ENCODE measurements at regions not wholly inside any gene's neighbourhood (a gene's known extent, or its start where the extent isn't known, plus 50 kb on each side); places are given as distances from the start of the nearest gene placed in this dataset.

DNA sequence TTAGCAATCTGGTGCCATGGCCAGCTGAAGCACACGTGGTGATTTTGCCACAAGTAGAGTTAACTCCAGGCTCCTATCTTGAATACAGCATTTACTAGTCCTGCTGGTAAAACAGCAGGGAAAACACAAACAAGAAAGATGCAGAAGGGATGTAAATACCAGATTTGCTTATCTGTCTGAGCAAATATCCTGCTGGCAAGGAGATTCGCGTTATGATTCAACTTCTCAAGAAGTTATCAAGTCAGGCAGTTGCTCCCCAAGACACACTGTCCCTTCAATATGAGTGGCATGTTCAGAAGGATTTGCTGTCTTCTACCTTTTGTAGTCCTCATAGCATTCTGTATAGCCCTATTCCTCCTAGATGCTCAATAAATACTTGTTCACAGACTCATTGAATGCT, 171.2 kb upstream of the EGLN3 start:
- no peak for DNase-seq

DNA sequence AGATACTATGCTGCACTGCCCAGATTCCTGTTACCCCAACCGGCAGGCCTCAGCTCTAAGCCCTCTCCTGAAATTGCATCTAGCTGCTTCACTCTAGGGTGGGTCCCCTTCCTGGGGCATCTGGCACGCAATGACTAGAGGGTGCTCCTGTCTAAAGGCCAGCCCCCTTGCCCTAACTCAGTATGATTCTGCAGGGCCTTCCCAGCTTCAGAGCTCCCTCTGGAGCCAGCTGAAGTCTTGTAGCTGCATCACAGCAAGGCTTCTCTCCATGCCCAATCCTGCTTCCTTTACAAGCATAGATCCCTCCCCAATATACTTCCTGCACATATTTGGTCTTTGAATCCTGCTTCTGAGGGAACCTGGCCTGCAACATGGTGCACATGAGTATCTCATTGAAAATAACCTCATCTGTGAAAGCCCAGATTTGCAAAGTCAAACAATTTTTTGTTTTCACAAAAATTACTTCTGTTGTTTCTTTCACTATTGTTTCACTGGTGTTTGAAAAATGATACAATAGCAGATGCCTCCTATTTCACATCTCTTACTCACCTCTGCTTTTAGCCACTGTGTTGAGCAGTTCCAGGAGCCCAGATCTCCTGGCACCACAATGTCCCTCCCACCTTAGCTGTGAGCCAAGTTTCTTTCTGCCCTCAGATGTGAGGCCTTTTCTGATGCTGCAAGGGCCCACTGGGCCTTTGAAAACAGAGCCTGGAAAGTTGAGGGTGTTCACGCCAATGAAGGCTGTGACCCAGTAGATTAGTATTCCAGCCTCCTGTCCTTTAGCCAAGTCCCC, 169.5 kb upstream of the EGLN3 start:
- DNase-seq: no peak

DNA sequence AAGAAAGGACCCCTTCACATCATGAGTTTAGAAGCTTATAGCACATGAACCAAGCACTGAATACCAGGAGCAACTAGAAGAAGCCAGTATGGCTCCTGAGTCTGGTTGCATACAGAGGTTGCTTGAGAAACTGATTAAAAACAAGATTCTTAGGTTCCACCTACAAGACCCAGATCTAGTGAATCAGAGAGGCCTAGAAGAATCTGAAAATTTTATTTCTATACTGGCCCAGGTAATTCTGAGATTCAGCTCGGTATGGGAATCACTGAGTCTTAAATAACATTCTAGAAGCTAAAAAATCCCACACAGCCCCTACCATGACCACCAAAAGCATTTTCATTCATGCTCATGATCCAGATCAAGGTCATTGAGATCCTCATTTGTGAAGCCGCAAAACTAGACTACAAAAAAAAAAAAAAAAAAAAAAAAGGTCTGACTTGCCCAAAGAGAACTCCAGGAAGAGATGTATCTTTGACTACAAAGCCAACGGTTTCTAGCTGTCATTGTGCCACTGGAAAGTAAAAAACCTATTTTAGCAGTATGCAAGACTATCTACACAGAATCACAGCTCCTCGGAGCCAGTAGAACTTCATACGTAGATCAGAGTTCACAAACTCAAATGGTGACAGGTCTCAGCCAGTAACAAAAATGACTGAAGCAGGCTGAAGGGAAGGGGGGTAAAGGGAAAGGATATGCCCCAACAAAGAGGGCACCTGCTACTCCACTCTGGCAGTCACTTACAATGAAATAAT, 168.4 kb upstream of the EGLN3 start:
- no peak for DNase-seq

DNA sequence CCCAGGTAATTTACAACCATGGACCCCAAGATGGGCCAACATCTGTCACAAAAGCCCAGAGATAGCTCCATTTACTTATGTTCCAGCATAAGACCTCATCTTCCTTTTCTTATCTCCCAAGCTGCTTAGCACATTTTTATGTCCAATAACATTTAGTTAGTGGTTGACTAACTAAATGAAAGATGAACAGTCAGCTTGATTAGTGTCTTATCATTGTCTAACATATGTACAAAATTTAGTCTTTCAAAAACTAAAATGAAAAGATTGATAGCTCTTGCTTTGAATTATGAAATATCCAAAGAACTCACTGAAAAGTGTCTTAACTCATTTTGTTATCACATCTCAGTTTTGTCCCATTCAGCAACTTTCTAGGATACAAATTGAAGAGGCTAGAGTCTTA, 163.1 kb upstream of the EGLN3 start:
- no peak for DNase-seq

DNA sequence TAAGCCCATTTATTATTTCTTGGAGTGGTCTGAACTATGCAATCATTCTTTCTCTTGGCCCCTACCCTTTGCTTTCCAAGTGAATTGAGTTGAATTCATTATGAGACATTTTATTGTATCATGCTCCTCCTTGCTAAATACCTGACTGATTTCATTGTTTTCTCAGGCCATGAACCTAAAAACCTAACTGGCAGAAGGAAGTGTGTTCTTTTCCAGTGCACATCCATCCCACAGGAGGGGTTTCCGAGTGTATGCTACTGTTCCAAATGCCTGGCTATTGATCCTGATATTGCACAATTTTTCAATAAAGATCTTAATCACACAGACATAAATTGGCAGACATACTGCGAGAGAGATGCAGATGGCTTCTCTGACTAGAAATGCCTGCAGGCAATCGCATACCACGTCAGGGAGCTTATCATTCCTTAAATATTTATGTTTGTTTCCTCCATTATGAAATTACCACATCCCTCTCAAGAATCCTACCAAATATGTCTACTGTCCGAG, 162.2 kb upstream of the EGLN3 start:
- DNase-seq: peak; percentile 20

DNA sequence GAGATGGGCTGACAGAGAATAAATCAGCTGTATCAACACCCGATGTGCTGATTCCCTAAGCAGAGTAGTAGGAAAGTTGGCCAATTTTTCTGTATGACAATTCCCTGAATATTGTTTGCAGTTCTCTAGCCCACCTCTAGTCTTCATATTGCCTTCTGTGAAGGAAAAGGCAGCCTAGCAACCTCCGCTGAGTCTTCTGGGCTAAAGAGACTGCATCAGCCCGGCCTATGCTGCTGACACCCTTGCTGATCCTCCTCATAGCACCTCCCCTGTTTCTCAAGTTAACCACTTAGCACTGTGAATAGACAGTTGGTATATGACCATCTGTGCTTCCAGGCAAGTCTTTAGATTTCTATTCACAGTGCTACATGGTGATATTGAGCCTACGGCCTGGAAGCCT, 161.1 kb upstream of the EGLN3 start:
- DNase-seq: no peak

DNA sequence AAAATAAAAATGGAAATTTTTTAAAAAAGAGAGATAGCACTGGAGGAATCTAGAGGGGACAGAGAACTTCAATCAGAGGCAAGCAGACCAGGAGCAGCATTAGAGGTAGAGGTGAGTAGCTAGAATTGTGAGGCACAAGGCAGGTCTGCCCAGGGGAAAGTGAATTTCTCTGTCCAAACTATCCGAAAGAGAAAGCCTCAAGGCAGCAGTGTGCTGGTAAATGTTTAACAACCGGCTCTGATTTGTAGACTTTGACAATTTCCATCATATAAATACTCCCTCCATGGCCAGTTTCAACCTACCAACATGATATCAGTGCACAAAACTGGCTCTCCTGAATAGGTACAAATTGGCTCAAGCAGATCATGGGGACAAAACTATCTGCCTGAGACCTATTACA, 160.6 kb upstream of the EGLN3 start:
- no peak for DNase-seq

DNA sequence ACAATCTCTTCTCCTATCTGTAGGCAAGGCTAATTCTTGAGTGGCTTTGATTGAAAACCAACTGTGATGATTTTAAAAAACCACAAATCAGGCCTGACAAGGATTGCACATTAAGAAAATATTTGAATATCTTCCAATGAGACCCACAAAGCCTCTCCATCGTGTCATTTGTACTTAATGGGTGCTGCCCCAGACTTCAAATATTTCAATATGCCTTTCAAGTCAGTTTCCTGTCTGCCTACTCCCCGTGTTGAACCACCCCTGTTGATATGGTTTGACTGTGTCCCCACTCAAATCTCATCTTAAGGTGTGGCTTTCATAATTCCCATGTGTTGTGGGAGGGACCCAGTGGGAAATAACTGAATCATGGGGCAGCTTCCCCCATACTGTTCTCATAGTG, 159.7 kb upstream of the EGLN3 start:
- no peak for DNase-seq

DNA sequence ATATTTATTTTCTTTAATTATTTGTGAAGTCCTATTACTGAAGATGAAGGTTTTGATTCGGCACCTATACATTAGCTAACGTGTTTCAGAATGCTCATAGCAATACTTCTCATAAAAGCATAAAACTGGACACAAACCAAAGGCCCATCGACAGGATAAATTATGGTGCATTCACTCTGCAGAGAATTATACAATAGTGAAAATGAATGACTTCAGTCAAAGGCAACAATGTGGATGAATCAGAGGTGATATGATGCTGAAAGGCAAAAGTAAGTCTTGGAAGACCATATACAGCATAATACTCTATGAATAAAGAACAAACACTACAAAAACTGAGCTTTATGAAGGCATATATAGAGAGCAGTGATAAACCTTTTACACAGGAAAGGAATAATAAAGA, 156.6 kb upstream of the EGLN3 start:
- no peak for DNase-seq

DNA sequence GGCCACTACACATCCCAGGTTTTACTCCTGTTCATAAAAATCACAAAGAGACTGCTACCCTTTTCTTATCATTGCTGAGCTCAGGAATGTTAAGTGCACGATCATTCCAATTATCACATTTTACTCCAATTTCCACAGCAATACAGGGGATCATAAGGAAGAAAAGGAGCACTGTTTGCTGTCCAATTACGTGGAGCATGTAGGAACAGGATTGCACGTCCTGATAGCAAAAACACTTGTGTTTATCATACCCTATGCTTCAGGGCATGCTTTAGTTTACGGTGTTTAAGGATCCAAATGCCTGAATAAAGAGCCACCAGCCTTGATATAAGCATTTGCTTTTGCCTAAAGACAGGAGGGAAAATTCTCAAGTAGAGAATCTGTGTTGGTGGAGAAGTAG, 155.4 kb upstream of the EGLN3 start:
- DNase-seq: no peak

DNA sequence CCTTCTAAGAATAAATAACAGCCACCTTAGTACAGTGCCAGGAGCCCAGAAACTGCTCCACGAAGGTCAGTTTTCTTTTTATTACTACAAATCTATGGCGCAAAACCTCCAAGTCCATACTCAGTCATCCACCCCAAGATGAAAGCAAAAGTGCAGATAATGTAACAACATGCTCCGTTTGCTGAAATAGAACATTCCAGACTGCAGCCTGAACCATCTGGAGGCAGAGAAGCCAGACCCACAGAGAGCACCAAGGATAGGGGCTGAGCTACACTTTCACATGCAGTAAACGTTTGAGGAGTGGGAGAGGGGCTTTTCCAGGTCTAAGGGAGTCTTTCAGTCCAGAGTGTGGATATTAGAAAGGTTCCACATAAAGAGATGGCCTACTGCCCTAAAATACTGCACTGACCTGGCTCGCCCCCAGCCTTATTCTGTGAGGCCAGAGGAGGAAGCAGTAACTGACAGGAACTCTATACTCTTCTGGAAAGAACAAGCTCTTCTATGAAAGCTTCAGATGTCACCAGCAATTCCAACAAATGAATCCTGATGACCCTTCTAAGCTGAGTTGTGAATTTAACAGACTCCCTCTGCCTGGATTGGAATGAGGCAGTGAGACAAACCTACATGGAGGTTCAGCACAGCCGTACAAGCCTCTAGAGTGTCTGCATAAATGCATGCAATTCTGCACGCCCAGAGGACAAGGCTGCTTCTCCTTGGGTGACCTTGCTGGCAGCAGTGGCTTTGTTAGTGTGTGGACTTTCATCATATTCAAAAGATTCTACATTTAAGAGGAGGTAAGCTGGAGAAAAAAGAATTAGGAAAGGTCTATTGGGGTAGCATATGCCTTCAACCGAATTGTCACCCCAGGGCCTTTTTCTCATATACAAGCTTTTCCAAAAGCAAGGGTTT, 153.9 kb upstream of the EGLN3 start:
- DNase-seq: no peak

DNA sequence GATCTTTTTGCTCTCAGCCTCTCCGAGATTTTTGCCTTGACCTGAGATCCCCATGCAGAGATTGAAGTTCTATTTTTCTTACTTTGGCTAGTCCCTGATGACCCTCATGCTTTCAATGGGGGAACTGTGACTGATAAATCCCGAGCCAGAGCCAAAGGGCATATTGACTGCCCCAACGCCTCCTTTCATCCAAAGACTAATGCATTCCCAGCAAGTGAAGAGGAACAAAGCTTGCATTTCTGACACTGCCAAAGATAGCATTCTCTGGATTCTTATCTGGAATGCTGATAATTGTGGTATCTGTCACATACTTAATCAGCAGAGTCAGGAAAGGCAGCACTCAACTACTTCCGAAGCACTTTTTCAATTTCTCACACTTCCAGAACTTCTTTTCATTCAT, 152.3 kb upstream of the EGLN3 start:
- no peak for DNase-seq

DNA sequence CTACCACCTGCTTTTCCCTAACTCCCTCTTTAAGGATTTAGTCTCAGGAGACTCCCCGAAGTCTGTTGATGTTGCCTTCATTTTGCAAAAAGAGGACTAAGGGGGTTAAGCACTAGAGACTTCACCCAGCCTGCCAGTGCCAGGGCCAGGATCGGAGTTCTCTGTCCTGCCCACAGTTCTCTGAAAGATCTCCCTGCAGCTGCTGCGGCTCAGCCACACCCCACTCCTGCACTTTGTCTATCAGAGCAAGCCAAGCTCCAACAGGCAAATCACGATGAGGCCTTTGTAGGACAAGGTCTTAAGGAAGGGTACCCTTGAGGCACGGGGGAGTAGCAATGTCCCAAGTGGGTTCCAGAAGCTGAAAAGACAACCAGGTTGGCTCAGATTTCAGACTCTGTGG, 148.8 kb upstream of the EGLN3 start:
- no peak for DNase-seq

DNA sequence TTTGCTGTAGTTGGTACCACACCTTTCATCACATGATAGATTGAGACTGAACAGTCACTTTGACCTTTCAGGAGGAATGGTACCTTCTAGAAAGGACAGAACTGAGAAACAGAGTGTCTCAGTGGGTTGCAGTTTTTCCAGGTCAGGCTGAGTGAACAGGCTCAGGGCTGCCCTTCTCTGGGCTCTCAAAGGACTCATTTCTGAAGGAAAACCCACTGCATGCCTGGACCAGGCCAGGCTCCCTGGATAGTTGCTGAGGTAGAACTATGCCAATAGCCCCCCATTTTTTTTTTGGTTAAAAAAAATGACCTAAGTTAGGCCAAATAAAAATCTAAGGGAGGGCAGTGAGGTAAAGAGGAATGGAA, 148.1 kb upstream of the EGLN3 start:
- DNase-seq: no peak

DNA sequence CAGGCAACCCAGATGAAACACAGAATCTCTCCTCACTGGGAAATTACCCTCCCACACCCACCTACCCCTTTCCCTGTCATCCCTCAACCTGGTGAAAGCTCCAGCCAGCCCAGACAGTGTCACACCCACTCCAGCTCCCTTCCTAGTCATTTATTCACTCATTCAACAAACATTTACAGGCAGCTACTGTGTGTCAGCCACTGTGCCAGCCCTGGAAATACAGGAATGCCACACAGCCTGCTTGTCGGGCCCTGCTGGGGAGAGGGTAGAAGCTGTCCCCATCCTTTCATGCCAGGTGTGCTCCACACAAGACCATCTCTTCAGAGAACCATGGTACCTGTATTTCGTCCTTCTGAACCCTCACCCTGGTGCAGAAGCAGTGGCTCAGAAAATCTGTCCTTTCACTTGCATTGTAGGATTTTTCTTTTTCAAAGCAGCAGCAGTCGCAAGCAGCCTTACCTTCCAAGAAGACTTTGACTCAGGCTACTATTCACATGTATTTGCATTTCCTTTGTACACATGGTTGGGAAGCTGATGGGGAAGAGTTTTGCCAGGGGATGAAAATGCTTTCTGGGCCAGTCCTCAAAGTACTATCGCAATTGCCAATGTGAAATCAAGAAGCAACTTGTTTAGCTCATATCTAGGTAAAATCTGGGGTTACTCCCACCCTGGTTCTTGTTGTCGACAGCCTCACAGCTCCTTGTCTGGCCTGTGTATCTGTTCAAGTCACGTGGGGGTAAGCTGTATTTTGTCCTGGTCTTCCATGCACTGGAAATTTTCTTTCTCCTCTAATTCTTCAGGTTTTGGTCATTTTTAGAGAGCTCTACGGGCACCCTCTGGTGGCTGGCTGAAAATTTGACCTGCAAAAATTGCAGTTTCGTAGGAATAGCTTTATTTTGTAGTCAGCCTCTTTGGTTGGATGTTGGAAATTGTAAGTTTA, 147.4 kb upstream of the EGLN3 start:
- DNase-seq: no peak

DNA sequence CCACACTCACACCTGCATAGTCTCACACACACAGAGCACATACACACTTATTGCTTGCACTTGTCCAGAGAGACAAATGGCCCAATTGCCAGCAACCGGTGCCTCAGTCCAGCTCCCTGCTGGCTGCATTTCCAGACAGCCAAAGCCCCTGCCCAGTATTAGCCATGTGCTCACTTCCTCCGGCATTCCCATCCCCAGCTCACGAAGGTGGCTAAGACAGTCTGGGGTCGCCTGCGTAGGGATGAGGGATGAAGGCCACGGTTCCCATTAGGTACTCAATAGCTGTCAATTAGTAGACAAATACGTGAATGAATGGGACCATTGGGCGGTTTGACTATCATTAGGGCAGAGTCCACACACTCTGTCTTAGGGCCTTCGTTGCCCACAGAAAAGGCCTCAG, 146.8 kb upstream of the EGLN3 start:
- no peak for DNase-seq

DNA sequence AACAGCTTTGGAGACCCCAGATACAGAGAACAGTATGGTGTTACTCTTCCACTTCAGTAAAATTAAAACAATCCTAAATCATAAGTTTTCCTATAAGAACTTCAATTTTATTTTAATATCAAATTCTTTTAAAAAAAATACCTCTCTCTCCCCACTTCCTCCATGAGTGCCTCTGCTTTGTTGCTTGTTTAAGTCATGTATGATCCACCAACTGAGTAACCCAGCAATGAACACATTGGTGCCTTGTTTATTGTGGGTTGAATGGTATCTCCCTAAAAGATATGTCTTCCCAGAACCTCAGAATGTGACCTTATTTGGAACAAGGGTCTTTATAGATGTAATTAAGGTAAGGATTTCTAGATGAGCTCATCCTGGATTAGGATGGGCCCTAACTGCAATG, 143.5 kb upstream of the EGLN3 start:
- DNase-seq: no peak

DNA sequence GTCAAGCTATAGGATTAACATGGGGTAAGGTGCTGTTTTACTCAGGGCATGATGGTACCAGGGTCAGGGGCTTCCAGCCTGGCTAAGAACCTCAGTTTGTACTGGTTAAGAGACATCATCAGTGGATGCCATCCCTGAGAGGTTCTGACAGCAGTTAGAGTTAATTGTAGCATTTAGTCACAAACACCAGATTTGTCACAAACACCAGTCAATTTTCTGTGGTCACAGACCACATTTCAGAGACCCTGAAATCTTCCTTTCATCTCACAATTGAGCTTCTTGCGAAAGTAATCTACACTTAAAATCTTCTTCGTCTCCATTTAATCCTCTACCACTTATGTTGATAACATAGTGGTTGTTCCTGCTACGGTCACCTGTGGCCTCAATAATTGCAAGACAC, 143.0 kb upstream of the EGLN3 start:
- no peak for DNase-seq

DNA sequence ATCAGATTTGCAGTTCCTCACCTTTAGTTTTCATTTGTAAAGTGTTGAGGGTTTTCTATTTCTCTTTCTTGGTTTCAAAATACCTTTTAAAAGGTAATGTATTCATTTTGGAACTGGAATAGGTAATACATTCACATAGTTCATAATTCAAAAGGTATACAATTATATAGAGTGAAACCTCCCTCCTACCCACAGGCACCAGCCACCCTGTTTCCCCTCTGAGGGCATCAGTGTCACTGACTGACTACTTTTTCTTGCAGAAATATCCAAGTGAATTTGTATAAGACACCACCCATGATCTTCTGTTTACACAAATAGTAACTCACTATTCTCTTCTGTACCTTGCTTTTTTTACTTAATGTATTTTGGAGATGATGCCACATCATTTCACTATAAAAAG, 139.6 kb upstream of the EGLN3 start:
- DNase-seq: no peak

DNA sequence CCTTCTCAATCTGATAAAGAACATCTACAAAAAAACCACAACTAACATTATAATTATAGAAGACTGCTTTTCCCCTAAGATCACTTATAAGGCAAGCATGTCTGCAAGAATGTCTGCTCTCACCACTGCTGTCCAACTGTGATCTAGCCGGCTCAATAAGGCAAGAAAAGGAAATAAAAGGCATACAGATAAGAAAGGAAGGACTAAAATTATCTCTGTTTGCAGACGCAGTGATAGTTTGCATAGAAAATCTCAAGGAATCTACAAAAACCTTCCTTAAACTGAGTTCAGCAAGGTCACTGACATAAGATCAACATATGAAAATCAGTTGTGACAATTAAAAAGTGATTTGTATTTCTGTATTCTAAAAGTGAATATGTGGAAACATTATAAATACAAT, 138.0 kb upstream of the EGLN3 start:
- no peak for DNase-seq

DNA sequence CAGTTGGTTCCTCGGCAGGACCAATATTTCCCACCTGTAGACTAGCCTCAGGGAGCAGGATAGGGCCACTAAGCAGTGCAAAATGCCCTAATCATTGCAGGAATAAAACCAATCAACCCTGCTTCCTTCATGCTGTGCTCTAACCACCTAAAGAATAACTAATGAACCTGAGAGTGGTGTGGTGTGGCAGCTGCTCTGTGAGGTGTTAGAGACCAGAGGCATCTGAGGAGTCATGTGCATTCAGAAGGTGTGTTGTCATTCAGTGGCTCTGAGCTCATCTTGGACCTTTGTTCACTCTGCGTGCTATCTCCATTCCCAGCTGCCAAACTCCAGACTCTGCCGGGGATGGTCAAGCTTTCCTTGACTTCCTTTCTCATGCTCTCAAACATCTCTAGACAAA, 136.7 kb upstream of the EGLN3 start:
- no peak for DNase-seq

DNA sequence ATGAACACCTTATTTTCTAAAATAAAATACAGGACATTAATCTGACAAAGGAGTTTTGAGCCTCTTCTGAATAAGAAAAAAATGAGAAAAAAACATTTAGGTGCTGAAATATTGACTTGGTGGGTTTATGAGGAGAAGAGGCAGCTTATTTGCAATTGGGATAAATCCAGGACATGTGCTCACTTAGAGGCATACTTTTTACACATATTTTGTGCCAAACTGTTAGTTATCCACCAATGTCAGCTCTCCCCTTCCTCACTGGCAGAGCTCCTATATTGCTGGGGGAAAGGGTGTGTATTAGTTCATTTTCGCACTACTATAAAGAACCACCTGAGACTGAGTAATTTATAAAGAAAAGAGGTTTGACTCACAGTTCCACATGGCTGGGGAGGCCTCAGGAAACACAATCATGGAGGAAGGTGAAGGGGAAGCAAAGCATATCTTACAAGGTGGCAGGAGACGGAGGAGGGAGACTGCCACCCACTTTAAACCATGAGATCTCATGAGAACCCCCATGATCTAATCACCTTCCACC, 135.4 kb upstream of the EGLN3 start:
- DNase-seq: no peak

All from T1000 (cell line).